HG03378 (cell line): ENCODE measurements at regions not wholly inside any gene's neighbourhood (a gene's known extent, or its start where the extent isn't known, plus 50 kb on each side); places are given as distances from the start of the nearest gene placed in this dataset.
"Not testable (repeated sequence)": the region's sequence is repeated elsewhere in the genome, so short reads cannot be mapped to it uniquely, and the experiment has no call there.

Experiments
- ATAC-seq: cut with Tn5 transposase; IDR thresholded peaks from one replicate; pipeline ENCODE4 v1.9.1; 2021; ENCODE audit warnings: mild to moderate bottlenecking, moderate library complexity; ENCODE audit not compliant: unreplicated experiment

DNA sequence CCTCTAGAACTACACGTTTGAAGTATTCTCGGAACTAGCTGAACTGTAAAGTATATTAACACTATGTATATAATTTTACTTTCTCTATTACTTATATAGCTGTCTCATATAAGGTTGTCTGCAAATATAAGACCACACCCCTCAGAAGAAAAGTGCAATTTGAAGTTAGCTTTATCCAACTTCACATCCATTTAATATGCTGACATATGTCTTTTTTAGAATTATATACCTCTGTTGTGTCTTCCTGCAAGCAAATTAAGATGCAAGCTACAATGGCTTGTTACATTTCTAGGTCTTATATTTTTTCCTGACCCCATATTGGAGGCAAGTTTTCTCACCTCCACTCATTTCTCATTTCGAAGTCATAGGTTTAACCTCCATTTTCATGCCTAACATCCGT is 349.0 kb upstream of the AGA start:
- no peak for ATAC-seq

DNA sequence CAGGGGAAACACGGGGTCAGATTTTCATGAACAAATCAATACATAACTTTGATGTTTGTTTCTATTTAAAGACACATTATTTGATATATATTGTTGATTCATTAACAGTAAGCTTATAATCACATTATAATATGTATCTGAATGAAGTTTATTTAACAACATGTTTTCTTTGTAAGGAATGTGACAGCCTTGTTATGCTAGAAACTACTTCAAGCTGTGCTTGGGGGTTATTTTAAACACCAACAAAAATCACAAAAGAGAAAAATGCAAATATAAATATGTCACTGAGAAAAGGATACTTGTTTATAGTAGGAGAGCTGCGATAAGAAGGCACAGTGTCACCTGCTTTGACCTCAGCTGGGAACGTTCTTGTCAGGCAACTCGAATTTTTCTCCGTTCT is 354.6 kb upstream of the AGA start:
- ATAC-seq = no peak

DNA sequence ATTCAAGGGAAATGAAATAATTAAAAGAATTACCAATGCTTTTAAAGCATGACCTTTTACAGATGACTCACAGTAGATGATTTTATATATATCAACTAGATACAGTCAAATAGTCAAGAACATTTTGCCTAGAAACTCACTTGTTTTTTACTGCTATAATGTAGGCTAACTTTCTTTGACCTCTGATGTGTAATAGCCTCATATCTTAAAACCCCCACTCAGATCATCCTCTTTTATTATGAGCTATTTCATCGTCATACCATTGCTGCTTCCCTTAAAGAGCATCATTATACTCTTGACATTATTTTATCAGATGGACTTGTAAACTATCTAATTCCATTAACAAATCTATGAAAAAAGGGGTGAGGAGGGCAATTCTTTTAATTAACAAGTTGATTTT is 355.9 kb upstream of the AGA start:
- no peak for ATAC-seq

DNA sequence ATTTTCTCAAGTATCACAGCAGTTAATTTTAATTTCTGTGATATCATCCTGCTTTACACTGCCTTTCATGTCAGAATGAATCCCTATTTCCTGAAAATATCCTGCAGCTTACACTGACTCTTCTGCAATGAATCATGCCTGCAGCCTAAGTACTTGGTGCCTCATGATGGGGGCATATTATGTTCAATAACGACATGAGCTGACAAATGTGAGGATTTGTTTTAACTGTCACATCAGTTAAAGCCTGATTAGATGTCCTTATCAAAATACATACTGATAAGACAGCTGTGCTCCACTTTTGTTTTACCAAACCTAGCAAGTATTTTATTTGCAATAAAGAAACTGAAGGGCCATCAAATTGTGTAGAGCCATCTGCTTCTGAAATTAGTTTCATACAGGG is 359.9 kb upstream of the AGA start:
- no peak for ATAC-seq

DNA sequence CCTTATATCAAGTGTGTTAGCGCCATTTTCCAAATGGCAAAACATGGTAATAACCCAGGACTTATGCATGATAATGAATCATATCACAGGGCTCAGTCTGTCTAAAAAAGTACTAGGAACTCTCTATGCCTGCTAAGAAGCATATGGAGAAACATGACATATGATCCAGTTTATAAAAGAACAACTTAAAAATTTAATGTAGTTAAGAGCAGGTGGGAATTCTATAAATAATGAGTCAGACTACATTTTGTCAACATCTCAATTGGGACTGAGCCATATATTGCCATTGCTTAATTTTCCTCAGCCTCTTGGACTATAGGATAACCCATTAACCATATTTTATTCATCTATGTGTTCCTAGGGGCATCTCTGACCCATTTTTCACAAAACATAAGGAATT is 360.4 kb upstream of the AGA start:
- no peak for ATAC-seq

DNA sequence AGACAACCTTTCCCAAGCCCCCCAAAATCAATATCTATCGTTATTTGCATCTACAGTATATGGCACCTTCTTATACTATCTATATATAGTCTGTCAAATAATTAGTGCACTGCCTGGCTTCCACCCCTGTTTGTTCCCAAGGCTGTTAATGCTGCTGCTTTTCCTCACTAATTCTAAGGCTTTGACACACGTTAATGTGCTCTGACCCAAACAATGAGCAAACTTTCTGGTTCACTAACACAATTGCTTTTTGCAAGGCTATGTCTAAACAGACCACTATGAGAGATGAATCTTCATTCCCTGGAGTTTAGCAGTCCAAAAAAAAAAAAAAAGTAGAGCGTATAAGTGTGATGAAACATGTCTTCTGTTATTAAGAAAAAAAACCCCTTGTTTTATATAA is 360.9 kb upstream of the AGA start:
- no peak for ATAC-seq

DNA sequence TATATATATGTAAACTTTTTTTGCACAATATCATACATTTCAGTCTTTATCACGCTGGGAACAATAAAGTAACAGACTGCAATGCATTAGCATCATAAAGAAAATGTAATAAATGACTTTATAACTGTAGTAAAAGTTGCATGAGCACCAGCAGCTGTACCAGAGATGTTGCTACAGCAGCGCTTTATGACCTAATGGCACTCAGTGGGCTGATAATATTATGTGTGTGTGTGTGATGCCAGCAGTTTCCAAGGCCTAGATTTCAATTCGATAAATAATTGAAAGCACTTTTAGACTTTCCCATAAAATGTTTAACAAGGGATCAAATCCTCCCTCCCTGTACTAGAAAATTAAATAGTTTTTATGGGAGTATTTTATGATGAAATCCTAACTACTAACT is 367.6 kb upstream of the AGA start:
- no peak for ATAC-seq

DNA sequence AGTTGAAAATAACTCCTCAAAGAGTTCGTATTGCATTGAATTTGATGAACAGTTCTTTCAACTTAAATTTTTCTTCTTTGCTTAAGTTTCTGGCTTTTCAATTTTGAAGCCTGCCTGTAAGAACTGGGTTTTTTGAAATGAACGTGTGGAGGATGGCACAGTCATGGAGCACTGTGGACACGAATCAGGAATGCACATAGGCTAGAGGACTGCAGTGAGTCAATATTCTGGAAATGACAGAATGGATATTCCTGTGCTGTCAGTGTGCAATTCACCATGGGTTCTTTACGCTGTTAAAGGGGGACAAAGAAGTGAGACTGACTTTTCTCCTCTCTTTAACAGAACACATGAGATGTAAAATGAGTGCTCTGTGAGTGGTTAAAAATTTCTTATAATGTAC is 368.0 kb upstream of the AGA start:
- ATAC-seq = no peak

DNA sequence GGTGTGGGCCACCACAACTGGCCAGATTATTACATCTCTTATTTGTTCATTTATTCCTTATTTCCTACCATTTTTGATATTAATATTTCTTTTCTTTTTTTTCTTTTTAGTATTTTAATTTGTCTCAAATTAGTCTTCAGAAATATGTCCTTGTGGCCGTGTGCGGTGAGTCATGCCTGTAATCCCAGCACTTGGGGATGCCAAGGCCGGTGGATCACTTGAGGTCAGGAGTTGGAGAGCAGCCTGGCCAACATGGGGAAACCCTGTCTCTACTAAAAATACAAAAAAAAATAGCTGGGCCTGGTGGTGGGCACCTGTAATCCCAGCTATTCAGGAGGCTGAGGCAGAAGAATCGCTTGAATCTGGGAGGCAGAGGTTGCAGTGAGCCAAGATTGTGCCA is 376.2 kb upstream of the AGA start:
- ATAC-seq = not testable (repeated sequence)

DNA sequence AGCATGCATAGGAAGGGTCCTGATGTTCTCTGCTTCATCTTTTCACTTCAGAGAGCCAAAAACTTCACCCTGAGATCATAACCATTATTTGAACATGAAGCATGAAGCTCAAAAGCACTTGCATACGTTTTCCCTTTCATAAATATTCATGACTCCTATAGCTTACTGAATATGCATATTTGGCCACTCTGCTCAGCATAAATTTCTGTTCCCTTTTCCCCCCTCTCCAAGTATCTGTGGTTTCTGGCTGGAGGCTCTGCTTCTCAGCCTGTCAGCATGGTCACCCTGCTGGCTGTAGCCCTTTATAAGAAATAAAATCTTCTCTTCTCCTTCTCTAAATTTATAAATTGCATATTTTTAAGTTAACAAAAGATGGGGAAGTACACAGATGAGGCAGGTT is 384.7 kb upstream of the AGA start:
- ATAC-seq = no peak

DNA sequence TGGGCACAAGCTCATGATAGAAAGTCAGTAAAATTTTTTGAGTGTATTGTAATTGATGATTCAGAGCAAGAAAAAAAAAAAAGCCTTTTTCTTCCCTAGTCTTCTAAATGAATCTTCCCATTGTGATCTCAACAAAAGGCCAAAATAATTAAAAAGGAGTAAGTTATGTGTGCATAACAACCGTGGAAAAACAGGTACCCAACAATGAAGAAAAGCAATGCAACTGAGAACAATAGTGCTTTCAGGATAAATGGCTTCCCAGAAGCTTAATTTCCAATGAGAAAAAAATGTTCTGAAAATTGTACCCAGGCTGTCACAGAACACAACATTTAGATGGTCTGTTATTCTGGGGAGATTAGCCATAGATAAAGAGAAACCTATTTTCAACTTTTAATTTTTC is 399.0 kb upstream of the AGA start:
- ATAC-seq = no peak

DNA sequence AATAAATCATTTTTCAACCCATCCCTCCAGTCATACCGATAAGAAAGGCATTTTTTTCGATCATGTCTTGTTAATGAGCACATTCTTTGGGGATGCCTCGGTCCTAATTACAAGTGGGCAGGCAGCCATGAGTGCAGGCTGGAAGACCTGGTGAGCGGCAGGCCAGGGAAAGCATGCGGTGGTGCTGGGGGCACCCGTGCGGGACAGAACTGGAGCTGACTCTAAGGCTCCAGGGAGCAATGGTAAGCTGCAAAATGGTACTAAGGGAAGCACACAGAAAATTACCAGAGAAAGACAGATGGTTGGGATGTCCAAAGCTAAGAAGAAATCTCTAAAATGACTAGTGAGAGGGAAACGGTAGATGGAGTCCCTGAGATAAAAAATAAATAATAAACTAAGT is 411.0 kb upstream of the AGA start:
- no peak for ATAC-seq

DNA sequence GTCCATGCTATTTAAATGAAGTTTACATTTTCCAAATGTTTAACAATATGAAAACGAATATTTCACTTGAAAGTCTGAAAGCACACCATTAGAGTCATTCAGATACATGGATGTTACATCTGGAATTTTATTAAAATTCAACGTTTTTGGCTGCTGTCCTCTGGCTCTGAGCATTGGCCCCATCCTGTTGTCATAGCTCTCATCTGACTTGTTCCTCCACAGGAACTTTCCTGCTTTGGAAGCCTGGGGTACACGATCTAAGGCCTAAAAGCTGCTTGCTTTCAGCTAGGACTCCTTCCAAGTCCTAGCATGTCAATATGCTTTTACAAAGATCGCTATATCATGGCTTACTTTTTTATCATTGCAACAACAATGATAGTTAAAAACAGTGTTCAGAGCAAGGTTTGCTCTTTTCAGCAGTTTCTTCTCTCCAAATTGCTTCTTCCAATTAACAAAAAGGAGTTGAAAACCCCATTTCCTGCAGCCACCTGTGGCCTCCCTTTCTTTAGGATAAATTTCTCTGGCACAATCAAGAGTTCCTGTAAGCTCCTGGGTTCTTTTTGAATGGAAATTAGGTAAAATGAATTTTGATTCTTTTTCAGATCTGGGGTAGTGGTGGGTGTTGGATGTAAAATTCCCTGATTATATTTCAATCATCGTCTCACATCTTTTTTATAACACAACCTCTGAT is 413.4 kb upstream of the AGA start:
- no peak for ATAC-seq

DNA sequence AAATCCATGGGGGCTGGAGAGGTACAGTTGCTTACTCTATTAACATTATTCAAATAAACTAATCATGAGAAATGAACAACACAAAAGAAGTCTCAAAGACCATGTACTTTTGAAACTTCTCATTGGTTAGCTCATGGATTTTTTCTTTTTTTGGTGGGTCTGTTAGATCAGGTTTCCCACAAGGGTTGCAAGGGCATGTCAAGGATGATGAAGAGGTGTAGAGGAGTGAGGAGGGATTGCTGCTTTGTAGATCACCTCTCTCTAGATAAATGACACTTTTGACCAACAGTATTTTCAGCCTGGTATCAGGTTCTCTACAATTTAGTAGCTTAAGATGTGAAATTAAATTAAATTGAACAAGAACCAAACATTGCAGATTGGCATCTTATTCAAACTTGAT is 417.9 kb upstream of the AGA start:
- ATAC-seq = no peak

DNA sequence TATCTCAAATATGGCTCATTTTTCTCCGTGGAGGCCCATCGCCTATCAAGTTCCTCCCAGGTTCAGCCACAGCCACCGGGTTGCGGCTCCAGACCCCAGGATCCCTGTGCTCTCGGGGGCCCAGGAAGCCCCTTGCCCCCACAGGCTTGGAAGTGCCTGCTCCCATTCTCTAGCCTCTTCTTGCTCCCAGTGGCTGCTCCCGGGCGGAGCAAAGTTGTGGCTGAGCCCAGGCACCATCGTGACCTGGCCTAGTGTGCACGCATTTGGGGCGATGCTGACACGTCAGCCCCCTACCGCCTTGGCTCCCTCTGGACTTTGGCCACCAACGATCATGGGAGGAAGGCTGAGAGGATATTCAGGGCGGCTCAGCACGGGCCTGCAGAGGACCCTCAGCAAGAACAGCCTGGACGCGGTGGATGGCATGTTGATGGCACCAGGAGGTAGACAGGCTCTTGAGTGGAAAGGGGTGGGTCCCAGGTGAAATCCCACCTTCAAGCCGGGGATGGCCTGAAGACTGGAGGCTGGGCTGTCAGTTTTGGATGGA is 419.4 kb upstream of the AGA start:
- no peak for ATAC-seq

DNA sequence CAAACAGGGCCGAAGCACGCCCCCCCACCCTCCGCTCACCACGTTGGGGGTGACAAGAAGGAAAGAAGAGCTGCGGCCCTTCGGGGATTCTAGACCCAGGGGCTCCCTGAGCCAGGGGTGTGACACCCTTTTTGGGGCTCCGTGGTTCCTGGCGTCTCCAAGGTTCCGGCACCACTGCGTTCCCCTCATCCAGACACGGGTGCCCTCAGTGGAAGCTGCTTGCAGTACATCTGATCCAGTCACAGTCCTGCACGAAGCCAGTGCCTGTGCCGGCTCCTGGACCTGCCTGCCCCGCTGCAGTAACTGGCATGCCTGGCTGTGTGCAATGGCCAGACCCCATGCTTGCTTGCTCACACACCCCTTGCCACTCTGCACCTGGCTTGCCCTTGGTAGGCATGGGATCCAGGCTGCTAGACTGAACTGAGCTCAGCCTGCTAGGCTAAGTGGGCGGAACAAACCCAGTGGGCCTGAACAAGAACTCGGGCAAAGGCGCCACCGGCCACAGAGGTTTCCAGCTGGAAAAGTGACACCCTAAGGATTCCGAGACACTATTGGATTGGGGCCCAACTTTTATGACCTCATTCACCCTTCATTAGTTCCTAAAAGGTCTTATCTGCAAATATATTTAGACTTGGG is 420.4 kb upstream of the AGA start:
- no peak for ATAC-seq

DNA sequence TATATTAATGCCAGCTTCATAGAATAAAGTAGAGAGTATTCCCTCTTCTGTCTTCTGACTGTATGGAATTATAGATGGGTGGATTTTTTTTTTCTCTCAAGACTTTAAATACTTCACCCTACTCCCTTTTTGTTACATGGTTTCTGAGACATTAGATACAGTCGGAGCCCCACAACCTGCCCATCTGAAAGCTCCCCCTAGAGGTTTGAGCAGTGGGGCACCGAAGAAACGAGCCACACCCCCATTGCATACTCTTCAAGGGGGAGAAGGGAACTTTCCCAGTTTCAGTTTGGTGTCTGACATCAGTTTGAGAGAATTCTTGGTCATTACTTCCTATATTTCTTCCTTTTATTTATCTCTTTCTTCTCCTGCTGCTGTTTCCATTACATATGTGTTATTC is 437.6 kb upstream of the AGA start:
- no peak for ATAC-seq

DNA sequence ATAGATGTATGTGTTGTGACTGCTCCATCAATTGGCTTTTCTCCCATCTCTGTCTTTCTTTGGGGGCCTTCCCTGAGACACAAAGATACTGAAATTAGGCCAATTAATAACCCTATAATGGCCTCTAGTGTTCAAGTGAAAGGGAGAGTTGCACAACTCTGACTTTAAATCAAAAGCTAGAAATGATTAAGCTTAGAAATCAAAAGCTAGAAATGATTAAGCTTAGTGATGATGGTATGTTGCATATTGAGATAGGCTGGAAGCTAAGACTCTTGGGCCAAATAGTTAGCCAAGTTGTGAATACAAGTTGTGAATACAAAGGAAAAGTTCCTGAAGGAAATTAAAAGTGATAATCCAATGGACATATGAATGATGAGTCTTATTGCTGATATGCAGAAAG is 452.9 kb upstream of the AGA start:
- no peak for ATAC-seq

DNA sequence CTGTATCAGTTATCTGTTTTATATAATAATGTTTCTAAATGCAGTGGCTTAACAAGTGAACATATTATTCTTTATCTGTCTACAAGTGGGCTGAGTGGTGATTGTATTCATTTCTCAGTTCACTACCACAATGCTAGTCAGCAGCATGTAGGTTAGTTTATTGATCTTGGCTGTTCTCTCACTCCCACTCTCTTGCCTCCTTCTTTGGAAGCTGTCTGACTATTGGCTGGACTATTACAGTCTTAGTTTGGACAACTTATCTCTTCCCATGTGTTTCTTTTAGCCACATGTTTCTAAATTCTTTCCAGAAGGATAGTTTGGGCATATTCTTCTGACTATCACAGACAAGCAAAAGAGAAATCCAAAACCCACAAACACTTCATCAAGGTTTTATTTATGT is 459.5 kb upstream of the AGA start:
- no peak for ATAC-seq

DNA sequence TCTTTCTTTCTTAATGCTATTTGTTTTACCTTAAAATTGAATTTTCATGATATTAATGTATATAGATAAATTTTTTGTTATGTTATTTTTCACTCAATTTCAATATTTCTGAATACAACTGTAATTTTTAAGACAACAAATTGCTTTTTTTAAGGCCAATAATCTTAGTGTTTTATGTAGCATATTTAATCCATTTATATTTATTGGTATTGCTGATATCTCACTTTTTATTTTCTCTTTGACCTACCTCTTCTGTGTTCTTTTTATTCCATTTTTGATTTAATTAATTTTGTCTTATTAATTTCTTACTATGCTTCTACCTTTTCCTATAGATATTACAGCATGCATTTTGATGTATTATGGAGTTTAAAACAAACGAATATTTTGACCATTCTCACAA is 460.1 kb upstream of the AGA start:
- no peak for ATAC-seq

DNA sequence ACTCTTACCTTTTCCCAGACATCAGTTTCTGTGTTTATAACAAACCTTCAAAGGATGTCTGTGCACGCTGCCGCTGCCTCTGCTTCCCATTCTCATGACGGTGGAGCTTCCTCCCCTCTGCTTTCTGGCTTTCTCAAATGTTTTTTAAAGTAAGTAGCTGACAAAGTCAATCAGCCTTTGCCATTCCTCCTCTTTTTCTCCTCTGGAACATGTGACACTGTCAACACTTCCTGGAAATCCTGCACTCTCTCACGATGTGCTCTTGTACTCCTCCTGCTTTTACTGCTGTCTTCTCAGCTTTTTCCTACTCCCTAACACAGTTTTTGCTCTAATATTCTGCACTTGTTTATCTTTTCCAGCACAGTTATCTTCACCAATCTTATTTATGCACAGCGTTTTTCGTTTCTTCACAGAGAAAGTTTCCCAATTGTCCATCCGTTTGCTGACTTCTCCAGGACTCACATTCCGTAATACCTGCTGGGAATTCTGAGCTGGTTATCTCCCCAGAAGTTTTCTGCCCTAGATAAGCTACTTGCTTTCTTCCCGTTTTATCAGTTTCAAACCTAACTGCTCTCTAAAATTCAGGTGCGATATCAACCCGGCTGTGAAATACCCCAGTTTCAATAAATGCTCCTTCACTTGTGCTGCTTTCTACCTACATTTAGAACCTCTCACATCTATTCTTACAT is 465.6 kb upstream of the AGA start:
- ATAC-seq = no peak

DNA sequence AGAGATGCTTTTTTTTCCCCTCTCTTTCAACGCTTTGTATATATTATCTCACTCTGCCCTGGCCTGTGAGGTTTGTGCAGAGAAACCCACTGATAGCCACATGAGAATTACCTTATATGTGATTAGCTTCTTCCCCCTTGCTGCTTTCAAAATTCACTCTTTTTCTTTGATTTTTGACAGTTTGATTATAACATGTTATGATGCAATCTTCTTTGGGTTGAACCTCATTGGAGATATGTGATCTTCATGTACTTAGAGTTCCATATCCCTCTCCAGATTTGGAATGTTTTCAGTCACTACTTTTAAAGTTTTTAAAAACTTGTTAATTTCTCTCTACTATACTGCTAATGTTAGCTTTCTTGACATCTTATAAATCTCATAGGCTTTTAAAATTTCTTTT is 479.5 kb upstream of the AGA start:
- no peak for ATAC-seq
